Cardiac muscle cell (in vitro differentiated cells and primary cell): ENCODE measurements at regions not wholly inside any gene's neighbourhood (a gene's known extent, or its start where the extent isn't known, plus 50 kb on each side); places are given as distances from the start of the nearest gene placed in this dataset.

Experiments used
- DNase-seq, 2 donors: peaks; one replicate each; pipeline versions ENCODE4 v3.0.0 to v3.0.0-alpha.2; 2010 to 2017; ENCODE audit warnings: low read depth in 1 of 2, low spot score in 1 of 2
- H3K27ac ChIP-seq: fragments of 200-600 bp; sonication (generic); 2 replicates; pipeline ENCODE4 v1.5.1; 2016
- H3K27me3 ChIP-seq: fragments of 200-600 bp; sonication (generic); 2 replicates; pipeline ENCODE4 v1.6.0; 2016; ENCODE audit warnings: control low read depth
- H3K36me3 ChIP-seq: fragments of 200-600 bp; sonication (generic); 2 replicates; pipeline ENCODE4 v1.5.1; 2016; ENCODE audit warnings: control low read depth
- H3K4me1 ChIP-seq: fragments of 200-600 bp; sonication (generic); 2 replicates; pipeline ENCODE4 v1.8.1; 2017; ENCODE audit warnings: low read depth, mild to moderate bottlenecking, mixed run types
- H3K4me3 ChIP-seq: fragments of 200-600 bp; sonication (generic); 2 replicates; pipeline ENCODE4 v1.5.1; 2016; ENCODE audit warnings: mild to moderate bottlenecking
- H3K9me3 ChIP-seq: fragments of 200-600 bp; sonication (generic); 2 replicates; pipeline ENCODE4 v1.5.1; 2017; ENCODE audit warnings: low read depth, mild to moderate bottlenecking, control low read depth
- TF ChIP-seq, protein P1 (sequence below): IDR thresholded peaks from 2 replicates; pipeline ENCODE4 v1.5.1; 2012; ENCODE audit warnings: low read depth, mild to moderate bottlenecking, low read length

DNA sequence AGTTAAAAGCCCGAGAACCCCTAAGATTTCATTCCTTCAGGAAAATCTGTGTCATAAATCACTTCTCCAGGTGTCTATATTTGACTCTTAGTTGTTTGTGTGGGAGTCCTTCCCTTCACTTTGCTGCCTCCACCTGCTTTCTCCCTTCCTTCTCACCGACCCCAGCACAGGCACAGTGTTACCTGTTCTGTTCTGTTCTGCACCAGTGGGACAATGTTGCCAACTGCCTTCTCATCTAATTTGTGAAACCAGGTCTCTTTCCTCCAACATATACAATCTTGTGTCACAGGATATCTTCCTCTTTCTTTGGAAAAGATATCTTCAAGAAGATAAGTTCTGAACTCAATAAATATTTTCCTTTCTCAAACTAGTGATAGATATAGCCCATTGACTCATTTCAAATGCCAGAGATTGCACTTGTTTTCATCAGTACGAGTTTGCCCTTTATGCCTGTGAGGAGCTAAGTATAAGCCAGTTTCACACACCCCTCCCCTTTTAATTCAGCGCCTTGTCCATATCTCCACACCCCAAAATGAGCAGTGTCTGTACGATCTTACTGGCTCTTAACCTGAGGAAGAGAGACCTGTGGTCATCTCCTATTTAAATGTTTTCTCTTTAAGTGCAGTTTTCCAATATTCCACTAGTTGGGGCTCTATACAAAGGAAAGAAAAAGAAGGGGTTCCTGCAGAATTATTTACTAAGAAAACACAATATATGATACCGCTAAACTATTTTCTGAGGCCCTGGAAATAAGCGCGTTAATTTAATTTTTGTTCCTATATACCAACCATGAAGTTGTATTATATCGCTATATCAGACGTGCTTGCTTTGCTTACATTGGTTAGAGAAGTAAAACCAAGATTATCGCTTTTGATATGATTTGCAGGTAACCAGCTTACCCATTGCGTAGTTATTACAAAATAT, 81.6 kb upstream of the PREP start:
- H3K4me3 ChIP-seq = no peak overlapping the region
- no peak overlapping the region for H3K27ac ChIP-seq
- DNase-seq = peak; percentile 52 to 58
- no peaks in the 10 kb centered on the region for H3K9me3 ChIP-seq
- TF ChIP-seq, protein P1, sequence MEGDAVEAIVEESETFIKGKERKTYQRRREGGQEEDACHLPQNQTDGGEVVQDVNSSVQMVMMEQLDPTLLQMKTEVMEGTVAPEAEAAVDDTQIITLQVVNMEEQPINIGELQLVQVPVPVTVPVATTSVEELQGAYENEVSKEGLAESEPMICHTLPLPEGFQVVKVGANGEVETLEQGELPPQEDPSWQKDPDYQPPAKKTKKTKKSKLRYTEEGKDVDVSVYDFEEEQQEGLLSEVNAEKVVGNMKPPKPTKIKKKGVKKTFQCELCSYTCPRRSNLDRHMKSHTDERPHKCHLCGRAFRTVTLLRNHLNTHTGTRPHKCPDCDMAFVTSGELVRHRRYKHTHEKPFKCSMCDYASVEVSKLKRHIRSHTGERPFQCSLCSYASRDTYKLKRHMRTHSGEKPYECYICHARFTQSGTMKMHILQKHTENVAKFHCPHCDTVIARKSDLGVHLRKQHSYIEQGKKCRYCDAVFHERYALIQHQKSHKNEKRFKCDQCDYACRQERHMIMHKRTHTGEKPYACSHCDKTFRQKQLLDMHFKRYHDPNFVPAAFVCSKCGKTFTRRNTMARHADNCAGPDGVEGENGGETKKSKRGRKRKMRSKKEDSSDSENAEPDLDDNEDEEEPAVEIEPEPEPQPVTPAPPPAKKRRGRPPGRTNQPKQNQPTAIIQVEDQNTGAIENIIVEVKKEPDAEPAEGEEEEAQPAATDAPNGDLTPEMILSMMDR = peak; percentile 85
- H3K4me1 ChIP-seq = peaks cover 14% of the 10 kb centered on the region
- H3K36me3 ChIP-seq = no peaks in the 10 kb centered on the region
- peaks cover 14% of the 10 kb centered on the region for H3K27me3 ChIP-seq

DNA sequence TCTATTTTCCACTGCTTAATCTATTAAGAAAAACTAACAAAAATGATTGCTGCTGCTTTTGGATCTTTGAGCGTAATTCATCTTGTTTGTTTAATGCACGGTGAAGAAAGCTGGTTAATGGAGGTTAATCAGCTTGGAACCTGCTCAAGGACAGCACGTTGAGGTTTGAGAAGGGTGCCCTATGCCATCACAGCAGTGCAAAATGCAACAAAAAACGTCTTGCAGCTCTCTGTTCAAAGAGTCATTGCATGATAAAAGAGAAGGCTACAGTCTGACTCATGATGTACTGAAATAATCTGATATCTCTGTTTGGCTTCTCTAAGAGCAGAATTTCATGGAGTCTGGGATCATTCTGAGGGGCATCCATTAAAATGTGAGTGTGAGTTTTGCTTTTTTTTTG, 80.6 kb upstream of the PREP start:
- peak in 1 of 2 donors; percentile 32 for DNase-seq
- H3K4me1 ChIP-seq = peaks cover 14% of the 10 kb centered on the region
- TF ChIP-seq, protein P1 = no peak
- no peak overlapping the region for H3K4me3 ChIP-seq
- H3K36me3 ChIP-seq = no peaks in the 10 kb centered on the region
- peaks cover 14% of the 10 kb centered on the region for H3K27me3 ChIP-seq
- H3K9me3 ChIP-seq = no peaks in the 10 kb centered on the region
- H3K27ac ChIP-seq = no peak overlapping the region

DNA sequence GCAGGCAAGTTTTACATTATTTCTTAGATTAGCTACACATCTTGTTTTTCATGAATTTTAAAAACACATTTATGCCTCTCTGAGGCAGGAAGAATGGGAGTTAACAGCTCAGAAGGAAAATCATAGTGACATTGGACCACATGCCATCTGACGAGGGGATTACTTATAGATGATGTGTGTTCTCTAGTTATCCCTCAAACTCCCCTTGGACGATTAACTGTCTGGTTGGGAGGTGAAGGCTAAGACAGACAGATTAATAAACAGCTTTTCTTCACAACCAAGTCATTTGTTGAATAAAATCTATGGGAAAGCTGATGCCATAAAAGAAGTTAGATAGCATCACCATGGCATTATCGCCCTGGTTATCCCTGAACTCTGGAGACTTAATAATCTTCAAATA, 80.0 kb upstream of the PREP start:
- Histone ChIP-seq H3K4me1 (peaks cover 14% of the 10 kb centered on the region), H3K27ac (no peak overlapping the region), H3K36me3 (no peaks in the 10 kb centered on the region), H3K4me3 (no peak overlapping the region), H3K9me3 (no peaks in the 10 kb centered on the region), H3K27me3 (peaks cover 14% of the 10 kb centered on the region)
- TF ChIP-seq, protein P1 = no peak
- DNase-seq = no peak

DNA sequence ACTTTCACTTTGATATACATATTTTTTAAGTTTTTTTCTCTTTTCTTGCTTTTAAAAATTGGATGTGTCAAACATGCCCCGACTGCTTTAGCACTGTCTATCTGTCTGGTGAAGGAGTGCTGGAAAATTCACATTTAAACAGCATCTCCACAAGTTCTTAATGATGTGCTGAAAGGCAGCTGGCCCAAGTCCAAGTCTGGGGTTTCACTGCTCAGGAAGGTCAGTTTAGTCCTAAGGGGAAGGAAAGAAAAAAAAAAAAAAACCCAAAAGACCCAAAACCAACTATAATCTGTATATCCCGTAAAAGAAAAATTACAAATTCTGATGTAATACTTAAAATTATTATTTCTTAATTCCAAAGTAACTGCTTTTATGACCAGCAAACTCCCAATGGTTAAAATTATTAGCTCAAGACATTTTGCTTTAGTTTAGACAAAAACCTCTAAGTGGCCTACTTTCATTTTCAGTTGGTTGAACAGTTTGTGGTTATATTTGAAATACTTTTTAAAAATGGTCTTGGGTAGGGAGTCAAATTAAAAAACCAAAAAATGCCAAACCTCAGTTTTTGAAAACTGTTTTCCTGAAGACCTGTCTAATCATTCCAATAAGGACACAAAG, 79.5 kb upstream of the PREP start:
- Histone ChIP-seq H3K27me3 (peaks cover 14% of the 10 kb centered on the region), H3K9me3 (no peaks in the 10 kb centered on the region), H3K27ac (no peak overlapping the region), H3K36me3 (no peaks in the 10 kb centered on the region), H3K4me3 (no peak overlapping the region), H3K4me1 (peaks cover 14% of the 10 kb centered on the region)
- TF ChIP-seq, protein P1 = no peak
- peak; percentile 77 to 90 for DNase-seq

DNA sequence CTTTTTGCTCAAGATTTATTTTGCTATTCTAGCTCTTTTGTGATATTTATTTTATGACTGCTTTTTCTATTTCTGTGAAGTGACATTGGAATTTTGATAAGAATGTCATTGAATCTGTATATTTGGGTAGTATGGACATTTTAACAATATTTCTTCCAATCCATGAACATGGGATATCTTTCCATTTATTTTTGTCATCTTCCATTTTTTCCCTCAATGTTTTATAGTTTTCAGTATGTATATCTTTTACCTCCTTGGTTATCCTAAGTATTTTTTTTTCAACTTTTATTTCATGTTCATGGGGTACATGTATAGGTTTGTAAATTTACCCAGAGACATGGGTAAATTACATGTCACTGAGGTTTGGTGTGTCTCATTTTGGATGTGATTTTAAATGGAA, 74.1 kb upstream of the PREP start:
- TF ChIP-seq, protein P1 = no peak
- no peaks in the 10 kb centered on the region for H3K9me3 ChIP-seq
- H3K36me3 ChIP-seq = no peaks in the 10 kb centered on the region
- peaks cover 13% of the 10 kb centered on the region for H3K4me1 ChIP-seq
- no peaks in the 10 kb centered on the region for H3K27me3 ChIP-seq
- H3K4me3 ChIP-seq = no peak overlapping the region
- H3K27ac ChIP-seq = no peak overlapping the region
- no peak for DNase-seq
